ENCODE measurements at regions not wholly inside any gene's neighbourhood (a gene's known extent, or its start where the extent isn't known, plus 50 kb on each side); places are given as distances from the start of the nearest gene placed in this dataset.

- no peak for DNase-seq (ENCODE audit: low spot score)
- no peak for TF ChIP-seq CTCF (IDR thresholded peaks at IDR 0.05)
- no peak for ATAC-seq (ENCODE audit: low FRiP score)
Measured at GRCh38 chr6:14216946-14217684, 99.5 kb downstream of the CD83 start.

GRCh38 chr6:14217728-14218518, 100.4 kb downstream of the CD83 start:
- ATAC-seq (ENCODE audit: low FRiP score): no peak
- no peak for DNase-seq (ENCODE audit: low spot score)
- TF ChIP-seq CTCF (IDR thresholded peaks at IDR 0.05): no peak

GRCh38 chr6:14218519-14218800, 100.9 kb downstream of the CD83 start:
- no peak for TF ChIP-seq CTCF (IDR thresholded peaks at IDR 0.05)
- no peak for DNase-seq (ENCODE audit: low spot score)
- no peak for ATAC-seq (ENCODE audit: low FRiP score)

- no peak for DNase-seq (ENCODE audit: low spot score)
- no peak for TF ChIP-seq CTCF (IDR thresholded peaks at IDR 0.05)
- no peak for ATAC-seq (ENCODE audit: low FRiP score)
Measured at GRCh38 chr6:14221564-14222279, 104.2 kb downstream of the CD83 start.

GRCh38 chr6:14222956-14223355, 105.4 kb downstream of the CD83 start:
- no peak for TF ChIP-seq CTCF (IDR thresholded peaks at IDR 0.05)
- ATAC-seq (ENCODE audit: low FRiP score) (no peak), DNase-seq (ENCODE audit: low spot score) (no peak)

- ATAC-seq (ENCODE audit: low FRiP score) (no peak), DNase-seq (ENCODE audit: low spot score) (no peak)
- no peak for TF ChIP-seq CTCF (IDR thresholded peaks at IDR 0.05)
Measured at GRCh38 chr6:14224359-14225103, 107.0 kb downstream of the CD83 start.

All from omental fat pad (tissue), 3 donors.